ENCODE measurements at regions not wholly inside any gene's neighbourhood (a gene's known extent, or its start where the extent isn't known, plus 50 kb on each side); places are given as distances from the start of the nearest gene placed in this dataset.

GRCh38 chrX:121592884-121593283 lies 545.5 kb downstream of the GLUD2 start:
- H3K36me3 ChIP-seq (ENCODE audit: insufficient read depth in 1 of 2, low read depth in 1 of 2), result no peaks in the 10 kb centered on the region
- H3K27ac ChIP-seq, result no peak overlapping the region
- no peak overlapping the region for H3K4me3 ChIP-seq
- H3K27me3 ChIP-seq (ENCODE audit: insufficient read depth in 3 of 3, low read length in 2 of 3), result no peaks in the 10 kb centered on the region
- ATAC-seq, result no peak
- no peaks in the 10 kb centered on the region for H3K4me1 ChIP-seq
- intact Hi-C loops (cut with DNase I), result no loop called here
- 52 to 67% (median 65%) methylated on average over 3 of the region's 3 CpGs for WGBS, 3 donors
- no peaks in the 10 kb centered on the region for H3K9me3 ChIP-seq
- TF ChIP-seq CTCF (IDR thresholded peaks at IDR 0.05), result no peak
- DNase-seq, result no peak

GRCh38 chrX:121598356-121598755 lies 550.9 kb downstream of the GLUD2 start:
- intact Hi-C loops (cut with DNase I), result no loop called here
- Histone ChIP-seq H3K9me3 (no peaks in the 10 kb centered on the region), H3K27ac (no peak overlapping the region), H3K27me3 (ENCODE audit: insufficient read depth in 3 of 3, low read length in 2 of 3) (no peaks in the 10 kb centered on the region), H3K36me3 (ENCODE audit: insufficient read depth in 1 of 2, low read depth in 1 of 2) (no peaks in the 10 kb centered on the region), H3K4me1 (no peaks in the 10 kb centered on the region), H3K4me3 (no peak overlapping the region)
- 68 to 91% (median 90%) methylated on average over 2 of the region's 2 CpGs for WGBS, 3 donors
- no peak for TF ChIP-seq CTCF (IDR thresholded peaks at IDR 0.05)
- DNase-seq, result no peak
- ATAC-seq, result no peak

- Histone ChIP-seq H3K4me3 (no peak overlapping the region), H3K27ac (no peak overlapping the region), H3K27me3 (ENCODE audit: insufficient read depth in 3 of 3, low read length in 2 of 3) (no peaks in the 10 kb centered on the region), H3K36me3 (ENCODE audit: insufficient read depth in 1 of 2, low read depth in 1 of 2) (no peaks in the 10 kb centered on the region), H3K4me1 (no peaks in the 10 kb centered on the region), H3K9me3 (no peaks in the 10 kb centered on the region)
- DNase-seq, result no peak
- no peak for TF ChIP-seq CTCF (IDR thresholded peaks at IDR 0.05)
- 87 to 94% (median 87%) methylated on average over 2 of the region's 2 CpGs for WGBS, 3 donors
- ATAC-seq, result no peak
- intact Hi-C loops (cut with DNase I), result no loop called here
Measured at GRCh38 chrX:121635141-121635540, 587.7 kb downstream of the GLUD2 start.

GRCh38 chrX:121639781-121640180 lies 592.4 kb downstream of the GLUD2 start:
- Histone ChIP-seq H3K4me1 (no peaks in the 10 kb centered on the region), H3K4me3 (no peak overlapping the region), H3K27me3 (ENCODE audit: insufficient read depth in 3 of 3, low read length in 2 of 3) (no peaks in the 10 kb centered on the region), H3K9me3 (no peaks in the 10 kb centered on the region), H3K36me3 (ENCODE audit: insufficient read depth in 1 of 2, low read depth in 1 of 2) (no peaks in the 10 kb centered on the region), H3K27ac (no peak overlapping the region)
- intact Hi-C loops (cut with DNase I), result no loop called here
- TF ChIP-seq CTCF (IDR thresholded peaks at IDR 0.05), result no peak
- ATAC-seq (no peak), DNase-seq (no peak)

- TF ChIP-seq CTCF (IDR thresholded peaks at IDR 0.05), result no peak
- no peak for DNase-seq
- 31 to 32% (median 31%) methylated on average over 2 of the region's 2 CpGs for WGBS, 3 donors
Measured at GRCh38 chrX:121641560-121641959, 594.1 kb downstream of the GLUD2 start.

More at GRCh38 chrX:121641560-121641959, 594.1 kb downstream of the GLUD2 start:
- Histone ChIP-seq H3K9me3 (no peaks in the 10 kb centered on the region), H3K27ac (no peak overlapping the region), H3K36me3 (ENCODE audit: insufficient read depth in 1 of 2, low read depth in 1 of 2) (no peaks in the 10 kb centered on the region), H3K4me1 (no peaks in the 10 kb centered on the region), H3K27me3 (ENCODE audit: insufficient read depth in 3 of 3, low read length in 2 of 3) (no peaks in the 10 kb centered on the region), H3K4me3 (no peak overlapping the region)
- intact Hi-C loops (cut with DNase I), result no loop called here
- ATAC-seq, result no peak
